Colonic mucosa (tissue), 4 donors: ENCODE measurements at regions not wholly inside any gene's neighbourhood (a gene's known extent, or its start where the extent isn't known, plus 50 kb on each side); places are given as distances from the start of the nearest gene placed in this dataset.

Experiments used
- DNase-seq: peaks from one replicate; pipeline ENCODE4 v3.0.0-alpha.2; 2020
- H3K27ac ChIP-seq: fragments of 200-600 bp; one replicate; pipeline ENCODE4 v1.8.0; 2021
- H3K27me3 ChIP-seq: fragments of 200-600 bp; one replicate; pipeline ENCODE4 v1.8.0; 2021
- H3K36me3 ChIP-seq: fragments of 200-600 bp; one replicate; pipeline ENCODE4 v1.8.0; 2021
- H3K4me1 ChIP-seq: fragments of 200-600 bp; one replicate; pipeline ENCODE4 v1.8.0; 2021; ENCODE audit warnings: mild to moderate bottlenecking
- H3K4me3 ChIP-seq: fragments of 200-600 bp; one replicate; pipeline ENCODE4 v1.8.0; 2021
- H3K9ac ChIP-seq, 2 donors: one replicate each; pipeline ENCODE4 v1.7.0; 2013; ENCODE audit warnings: control low read depth in 2 of 2, low read depth in 2 of 2, low read length in 2 of 2
- H3K9me3 ChIP-seq: fragments of 200-600 bp; one replicate; pipeline ENCODE4 v1.8.0; 2021
- intact Hi-C: fragments of 100-400 bp; cut with DNase I; formaldehyde crosslinking; loops from one replicate; pipeline ENCODE4 v1.14.1; 2022
- TF ChIP-seq, protein P1 (sequence below): fragments of 200-600 bp; IDR thresholded peaks from one replicate; pipeline ENCODE4 v1.8.0; 2022; ENCODE audit warnings: antibody characterized with exemption, mild to moderate bottlenecking
- donor health status: healthy.
- donor health status: DM: no; HTN: no; CAD: no.
- donor health status: DM: no; HTN: no; CAD: no.

DNA sequence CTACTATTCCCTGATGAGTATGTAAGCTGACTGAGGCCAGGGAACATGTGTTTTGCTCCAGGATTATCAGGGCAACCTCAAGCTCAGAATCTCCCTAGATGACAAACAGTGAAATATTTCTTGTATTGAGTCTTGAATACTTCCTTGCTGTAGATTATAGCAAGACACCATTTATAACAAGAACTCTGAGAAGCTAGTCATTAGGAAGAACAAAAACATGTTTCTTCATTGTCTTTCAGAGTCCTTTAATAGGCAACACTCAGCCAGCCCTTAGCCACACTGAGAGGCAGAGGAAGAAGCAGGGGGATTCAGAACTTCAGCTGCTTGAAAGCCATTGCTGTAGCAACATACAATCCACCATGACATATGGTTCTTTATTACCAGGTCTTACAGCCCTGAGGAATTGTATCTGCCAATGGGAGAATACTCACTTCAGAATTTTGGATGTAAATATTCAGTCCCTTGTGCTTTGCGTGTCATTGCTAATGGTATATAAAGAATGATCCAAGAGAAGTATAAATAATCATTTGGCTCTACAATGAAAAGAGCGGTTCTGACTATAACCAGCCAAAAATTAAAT, 117.5 kb upstream of the NCKAP5 start:
- TF ChIP-seq, protein P1, sequence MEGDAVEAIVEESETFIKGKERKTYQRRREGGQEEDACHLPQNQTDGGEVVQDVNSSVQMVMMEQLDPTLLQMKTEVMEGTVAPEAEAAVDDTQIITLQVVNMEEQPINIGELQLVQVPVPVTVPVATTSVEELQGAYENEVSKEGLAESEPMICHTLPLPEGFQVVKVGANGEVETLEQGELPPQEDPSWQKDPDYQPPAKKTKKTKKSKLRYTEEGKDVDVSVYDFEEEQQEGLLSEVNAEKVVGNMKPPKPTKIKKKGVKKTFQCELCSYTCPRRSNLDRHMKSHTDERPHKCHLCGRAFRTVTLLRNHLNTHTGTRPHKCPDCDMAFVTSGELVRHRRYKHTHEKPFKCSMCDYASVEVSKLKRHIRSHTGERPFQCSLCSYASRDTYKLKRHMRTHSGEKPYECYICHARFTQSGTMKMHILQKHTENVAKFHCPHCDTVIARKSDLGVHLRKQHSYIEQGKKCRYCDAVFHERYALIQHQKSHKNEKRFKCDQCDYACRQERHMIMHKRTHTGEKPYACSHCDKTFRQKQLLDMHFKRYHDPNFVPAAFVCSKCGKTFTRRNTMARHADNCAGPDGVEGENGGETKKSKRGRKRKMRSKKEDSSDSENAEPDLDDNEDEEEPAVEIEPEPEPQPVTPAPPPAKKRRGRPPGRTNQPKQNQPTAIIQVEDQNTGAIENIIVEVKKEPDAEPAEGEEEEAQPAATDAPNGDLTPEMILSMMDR, result no peak
- no peak for DNase-seq
- intact Hi-C loops, result no loop called here
- H3K9ac ChIP-seq, result no peak overlapping the region
- no peak overlapping the region for H3K27ac ChIP-seq
- H3K9me3 ChIP-seq, result no peaks in the 10 kb centered on the region
- H3K4me3 ChIP-seq, result no peak overlapping the region
- H3K4me1 ChIP-seq, result no peaks in the 10 kb centered on the region
- H3K27me3 ChIP-seq, result no peaks in the 10 kb centered on the region
- no peaks in the 10 kb centered on the region for H3K36me3 ChIP-seq

DNA sequence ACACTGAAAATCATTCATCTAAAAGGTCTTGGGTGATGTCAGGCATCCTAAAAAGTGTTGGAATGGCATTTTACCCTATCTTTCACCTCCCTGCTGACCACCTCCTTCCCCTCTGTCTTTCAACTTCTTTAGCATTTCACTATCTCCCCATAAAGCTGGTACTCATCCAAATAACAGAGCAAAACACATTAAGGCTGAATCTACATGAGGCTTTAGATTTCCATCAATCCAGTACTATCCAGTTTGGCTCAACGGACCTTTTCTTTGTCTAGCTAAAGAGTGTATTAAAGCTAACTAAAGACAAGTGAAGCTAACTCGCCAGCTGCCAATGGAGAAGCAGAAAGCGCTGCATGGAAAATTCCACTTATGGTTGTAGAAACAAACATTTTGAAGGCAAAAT, 122.5 kb upstream of the NCKAP5 start:
- Histone ChIP-seq H3K27ac (no peak overlapping the region), H3K4me1 (no peaks in the 10 kb centered on the region), H3K9me3 (no peaks in the 10 kb centered on the region), H3K9ac (no peak overlapping the region), H3K27me3 (no peaks in the 10 kb centered on the region), H3K36me3 (no peaks in the 10 kb centered on the region), H3K4me3 (no peak overlapping the region)
- intact Hi-C loops, result no loop called here
- DNase-seq, result no peak
- TF ChIP-seq, protein P1, result no peak

DNA sequence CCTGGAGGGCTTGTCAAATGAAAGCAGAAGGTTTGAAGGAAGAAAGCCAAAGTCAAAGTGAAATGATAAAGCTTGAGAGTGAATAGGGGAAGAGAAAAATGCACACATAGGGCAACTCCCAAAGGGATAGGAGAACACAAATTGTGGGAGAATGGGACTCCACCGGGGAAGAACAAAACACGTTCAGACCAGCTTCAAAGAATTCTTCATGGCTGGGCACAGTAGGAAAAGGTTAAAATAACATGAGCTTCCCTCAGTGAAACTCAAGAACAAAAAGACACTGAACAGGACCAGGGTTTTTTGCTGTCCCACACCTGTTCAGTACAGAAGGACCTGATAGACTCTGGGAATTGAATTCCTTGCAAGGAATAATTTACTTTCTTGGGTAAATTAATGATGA, 123.1 kb upstream of the NCKAP5 start:
- Histone ChIP-seq H3K4me1 (no peaks in the 10 kb centered on the region), H3K4me3 (no peak overlapping the region), H3K9me3 (no peaks in the 10 kb centered on the region), H3K27ac (no peak overlapping the region), H3K36me3 (no peaks in the 10 kb centered on the region), H3K9ac (no peak overlapping the region), H3K27me3 (no peaks in the 10 kb centered on the region)
- intact Hi-C loops, result no loop called here
- TF ChIP-seq, protein P1, result no peak
- no peak for DNase-seq

DNA sequence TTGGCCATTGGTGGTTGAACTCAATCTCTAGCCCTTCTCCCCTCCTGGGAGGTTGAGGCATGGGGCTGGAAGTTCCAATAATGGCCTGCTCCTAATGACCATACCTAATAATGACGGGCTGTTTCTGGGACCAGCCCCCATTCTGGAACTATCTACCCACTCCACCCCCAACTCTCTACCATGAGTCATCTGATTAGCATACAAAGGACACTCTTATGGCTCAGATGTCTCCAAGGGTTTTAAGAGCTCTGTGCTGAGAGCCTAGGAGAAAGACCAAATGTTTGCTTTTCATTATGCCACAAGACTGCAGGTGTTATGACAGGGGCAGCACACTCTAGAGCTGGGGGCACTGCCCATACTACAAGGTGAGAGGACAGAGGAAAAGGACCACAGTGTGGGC, 137.0 kb upstream of the NCKAP5 start:
- H3K27me3 ChIP-seq, result no peaks in the 10 kb centered on the region
- no peaks in the 10 kb centered on the region for H3K36me3 ChIP-seq
- TF ChIP-seq, protein P1, result no peak

DNA sequence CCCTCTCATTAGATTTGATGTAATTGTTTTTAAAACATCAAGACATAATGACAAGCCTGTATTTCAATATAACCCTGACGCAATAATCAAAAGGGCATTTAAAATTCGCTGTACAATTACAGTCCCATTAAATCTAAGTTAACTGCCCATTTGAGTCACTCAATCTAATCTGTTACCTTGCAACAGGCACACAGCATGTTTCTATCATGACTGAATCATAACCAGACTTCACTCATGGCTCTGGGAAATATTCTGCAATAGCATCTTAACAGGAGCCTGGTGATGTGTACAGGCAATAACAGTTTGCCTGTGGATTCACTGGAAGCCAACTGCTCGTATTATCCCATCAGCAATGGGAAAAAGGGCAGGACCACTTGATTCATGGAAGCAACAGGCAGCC, 142.3 kb upstream of the NCKAP5 start:
- H3K27me3 ChIP-seq, result no peaks in the 10 kb centered on the region
- no peak for DNase-seq
- no peak overlapping the region for H3K4me3 ChIP-seq
- H3K36me3 ChIP-seq, result no peaks in the 10 kb centered on the region
- H3K27ac ChIP-seq, result no peak overlapping the region
- no peaks in the 10 kb centered on the region for H3K4me1 ChIP-seq
- TF ChIP-seq, protein P1, result no peak
- intact Hi-C loops, result no loop called here
- H3K9ac ChIP-seq, result no peak overlapping the region
- H3K9me3 ChIP-seq, result no peaks in the 10 kb centered on the region

More for the DNA sequence above, 137.0 kb upstream of the NCKAP5 start:
- DNase-seq, result no peak
- intact Hi-C loops, result no loop called here
- H3K9me3 ChIP-seq, result no peaks in the 10 kb centered on the region
- H3K9ac ChIP-seq, result no peak overlapping the region
- H3K4me1 ChIP-seq, result no peaks in the 10 kb centered on the region
- H3K27ac ChIP-seq, result no peak overlapping the region
- H3K4me3 ChIP-seq, result no peak overlapping the region
